Stomach (tissue), 8 donors: ENCODE measurements at regions not wholly inside any gene's neighbourhood (a gene's known extent, or its start where the extent isn't known, plus 50 kb on each side); places are given as distances from the start of the nearest gene placed in this dataset.
"Not testable (repeated sequence)": the region's sequence is repeated elsewhere in the genome, so short reads cannot be mapped to it uniquely, and the experiment has no call there.

ENCODE experiments used
- DNase-seq, 2 donors: peaks; one replicate each; pipeline versions ENCODE4 v3.0.0 to v3.0.0-alpha.2; 2013 to 2019
- H3K27ac ChIP-seq, 5 donors: fragments of 200-600 bp in 4 of 5; sonication (generic) in 4 of 5; one replicate each; pipeline ENCODE4 v1.5.1; 2013 to 2019; ENCODE audit warnings: mild to moderate bottlenecking in 1 of 5, moderate library complexity in 1 of 5
- H3K27me3 ChIP-seq, 3 donors: fragments of 200-600 bp; sonication (generic); one replicate each; pipeline ENCODE4 v1.5.1; 2017 to 2019; ENCODE audit warnings: mixed run types in 1 of 3
- H3K36me3 ChIP-seq, 4 donors: fragments of 200-600 bp; sonication (generic); 1 replicate in 3 of 4; 2 replicates in 1 of 4; pipeline ENCODE4 v1.5.1; 2016 to 2019
- H3K4me1 ChIP-seq, 4 donors: fragments of 200-600 bp; sonication (generic); one replicate each; pipeline ENCODE4 v1.5.1; 2016 to 2019
- H3K4me3 ChIP-seq, 4 donors: fragments of 200-600 bp; sonication (generic) in 3 of 4; one replicate each; pipeline ENCODE4 v1.5.1; 2016 to 2019; ENCODE audit warnings: mild to moderate bottlenecking in 1 of 4
- H3K9me3 ChIP-seq, 4 donors: fragments of 200-600 bp; sonication (generic); one replicate each; pipeline ENCODE4 v1.5.1; 2016 to 2019
- WGBS, 5 donors: extraction: QIAGEN DNeasy Blood & Tissue Kit in 3 of 5; methylation state at CpG; one replicate each; pipeline versions ENCODE4 v1.1.5 to v1.1.7; 2013 to 2018; 5-methylcytosine and 5-hydroxymethylcytosine counted together
- intact Hi-C: fragments of 100-400 bp; cut with DNase I; formaldehyde crosslinking; loops from one replicate; pipeline ENCODE4 v1.15.1; 2023; ENCODE audit warnings: low total_unique reads
- donor health status: healthy with polysubstance abuse.
- donor health status: Bipolar disorder and iron deficiency.
- donor health status: healthy.

GRCh38 chr21:6565190-6566094, 3955.9 kb upstream of the TPTE start:
- DNase-seq, result peak; percentile 17 to 40
- H3K9me3 ChIP-seq, H3K4me1 ChIP-seq, H3K4me3 ChIP-seq, H3K27ac ChIP-seq, intact Hi-C loops, H3K27me3 ChIP-seq, H3K36me3 ChIP-seq: not testable (repeated sequence)
- WGBS, 5 donors, result 28 to 44% (median 34%) methylated on average over 9 to 13 of the region's 17 CpGs

GRCh38 chr21:6567542-6567941, 3953.8 kb upstream of the TPTE start:
- H3K27me3 ChIP-seq, H3K4me1 ChIP-seq, intact Hi-C loops, H3K9me3 ChIP-seq, H3K27ac ChIP-seq, DNase-seq, H3K36me3 ChIP-seq, H3K4me3 ChIP-seq: not testable (repeated sequence)
- 40 to 88% (median 83%) methylated on average over 2 to 3 of the region's 5 CpGs; no CpG with 5 or more reads in 2 of the 5 donors for WGBS, 5 donors

- DNase-seq, H3K4me3 ChIP-seq, intact Hi-C loops, H3K27me3 ChIP-seq, H3K4me1 ChIP-seq, H3K27ac ChIP-seq, H3K36me3 ChIP-seq, H3K9me3 ChIP-seq: not testable (repeated sequence)
- no CpG with 5 or more reads among the region's 16 CpGs for WGBS, 5 donors
Measured at GRCh38 chr21:6569152-6569551, 3952.2 kb upstream of the TPTE start.

- H3K27ac ChIP-seq, H3K4me3 ChIP-seq, DNase-seq, H3K4me1 ChIP-seq, H3K27me3 ChIP-seq, intact Hi-C loops, H3K9me3 ChIP-seq, H3K36me3 ChIP-seq: not testable (repeated sequence)
- WGBS, 5 donors, result no CpG with 5 or more reads among the region's 19 CpGs
Measured at GRCh38 chr21:6569587-6570392, 3951.6 kb upstream of the TPTE start.

GRCh38 chr21:6570700-6571368, 3950.5 kb upstream of the TPTE start:
- H3K4me3 ChIP-seq, DNase-seq, H3K9me3 ChIP-seq, H3K36me3 ChIP-seq, H3K27me3 ChIP-seq, H3K4me1 ChIP-seq, H3K27ac ChIP-seq, intact Hi-C loops: not testable (repeated sequence)
- WGBS, 5 donors, result no CpG with 5 or more reads among the region's 24 CpGs

- no CpG with 5 or more reads among the region's 15 CpGs for WGBS, 5 donors
- H3K9me3 ChIP-seq, H3K27ac ChIP-seq, H3K27me3 ChIP-seq, H3K4me1 ChIP-seq, intact Hi-C loops, H3K4me3 ChIP-seq, H3K36me3 ChIP-seq, DNase-seq: not testable (repeated sequence)
Measured at GRCh38 chr21:6573576-6573975, 3947.8 kb upstream of the TPTE start.

GRCh38 chr21:6579801-6580200, 3941.6 kb upstream of the TPTE start:
- H3K4me3 ChIP-seq, H3K27ac ChIP-seq, H3K27me3 ChIP-seq, H3K36me3 ChIP-seq, H3K9me3 ChIP-seq, H3K4me1 ChIP-seq, DNase-seq, intact Hi-C loops: not testable (repeated sequence)
- no CpG with 5 or more reads among the region's 7 CpGs for WGBS, 5 donors
